Breast epithelium (tissue), 3 donors: ENCODE measurements at regions not wholly inside any gene's neighbourhood (a gene's known extent, or its start where the extent isn't known, plus 50 kb on each side); places are given as distances from the start of the nearest gene placed in this dataset.

Experiments
- POLR2A ChIP-seq: fragments of 450-650 bp; IDR thresholded peaks from one replicate; pipeline ENCODE4 v1.6.1; 2016; ENCODE audit warnings: antibody characterized with exemption, mild to moderate bottlenecking, moderate library complexity
- TF ChIP-seq, protein P1 (sequence below), 3 donors: fragments of 450-650 bp; IDR thresholded peaks; one replicate each; pipeline ENCODE4 v1.5.1; 2016 to 2017; ENCODE audit warnings: antibody characterized with exemption in 3 of 3, mild to moderate bottlenecking in 3 of 3, moderate library complexity in 3 of 3

GRCh38 chr10:121244818-121245217, 353.4 kb downstream of the FGFR2 start:
- TF ChIP-seq, protein P1, sequence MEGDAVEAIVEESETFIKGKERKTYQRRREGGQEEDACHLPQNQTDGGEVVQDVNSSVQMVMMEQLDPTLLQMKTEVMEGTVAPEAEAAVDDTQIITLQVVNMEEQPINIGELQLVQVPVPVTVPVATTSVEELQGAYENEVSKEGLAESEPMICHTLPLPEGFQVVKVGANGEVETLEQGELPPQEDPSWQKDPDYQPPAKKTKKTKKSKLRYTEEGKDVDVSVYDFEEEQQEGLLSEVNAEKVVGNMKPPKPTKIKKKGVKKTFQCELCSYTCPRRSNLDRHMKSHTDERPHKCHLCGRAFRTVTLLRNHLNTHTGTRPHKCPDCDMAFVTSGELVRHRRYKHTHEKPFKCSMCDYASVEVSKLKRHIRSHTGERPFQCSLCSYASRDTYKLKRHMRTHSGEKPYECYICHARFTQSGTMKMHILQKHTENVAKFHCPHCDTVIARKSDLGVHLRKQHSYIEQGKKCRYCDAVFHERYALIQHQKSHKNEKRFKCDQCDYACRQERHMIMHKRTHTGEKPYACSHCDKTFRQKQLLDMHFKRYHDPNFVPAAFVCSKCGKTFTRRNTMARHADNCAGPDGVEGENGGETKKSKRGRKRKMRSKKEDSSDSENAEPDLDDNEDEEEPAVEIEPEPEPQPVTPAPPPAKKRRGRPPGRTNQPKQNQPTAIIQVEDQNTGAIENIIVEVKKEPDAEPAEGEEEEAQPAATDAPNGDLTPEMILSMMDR (IDR thresholded peaks at IDR 0.05): no peak
- no peak for TF ChIP-seq POLR2A
